Liver (tissue), 9 donors: ENCODE measurements at regions not wholly inside any gene's neighbourhood (a gene's known extent, or its start where the extent isn't known, plus 50 kb on each side); places are given as distances from the start of the nearest gene placed in this dataset. TPM values are rescaled to one million over a fixed set of nuclear protein-coding genes. Genes with fewer than 3 reads are reported as not detected.

ENCODE experiments used
- DNase-seq: peaks from one replicate; pipeline ENCODE4 v3.0.0-alpha.2; 2017; ENCODE audit warnings: low spot score
- H3K27ac ChIP-seq, 2 donors: one replicate each; pipeline ENCODE4 v1.7.0; 2013; ENCODE audit warnings: inconsistent platforms in 2 of 2, low read length in 2 of 2, control low read depth in 1 of 2, low read depth in 1 of 2, mild to moderate bottlenecking in 1 of 2
- H3K27me3 ChIP-seq, 4 donors: one replicate each; pipeline versions ENCODE4 v1.6.1 to v1.7.0; 2013; ENCODE audit warnings: low read length in 3 of 4, inconsistent platforms in 1 of 4, mild to moderate bottlenecking in 1 of 4, moderate library complexity in 1 of 4; ENCODE audit not compliant: control insufficient read depth in 4 of 4, insufficient read depth in 4 of 4
- H3K36me3 ChIP-seq, 4 donors: one replicate each; pipeline versions ENCODE4 v1.6.1 to v1.7.0; 2013; ENCODE audit warnings: low read length in 3 of 4, mild to moderate bottlenecking in 3 of 4, low read depth in 1 of 4, moderate library complexity in 1 of 4; ENCODE audit not compliant: control insufficient read depth in 4 of 4, insufficient read depth in 3 of 4
- H3K4me1 ChIP-seq, 4 donors: one replicate each; pipeline versions ENCODE4 v1.6.1 to v1.7.0; 2013; ENCODE audit warnings: low read length in 3 of 4, mild to moderate bottlenecking in 3 of 4, moderate library complexity in 1 of 4; ENCODE audit not compliant: control insufficient read depth in 4 of 4, insufficient read depth in 4 of 4
- H3K4me3 ChIP-seq, 3 donors: one replicate each; pipeline versions ENCODE4 v1.6.1 to v1.7.0; 2013; ENCODE audit warnings: low read length in 3 of 3, control low read depth in 1 of 3, low read depth in 1 of 3, mild to moderate bottlenecking in 1 of 3
- H3K9ac ChIP-seq, 2 donors: one replicate each; pipeline ENCODE4 v1.7.0; 2013; ENCODE audit warnings: low read length in 2 of 2, mild to moderate bottlenecking in 2 of 2, moderate library complexity in 2 of 2, control low read depth in 1 of 2, low read depth in 1 of 2
- H3K9me3 ChIP-seq, 4 donors: one replicate each; pipeline versions ENCODE4 v1.6.1 to v1.7.0; 2013; ENCODE audit warnings: low read length in 3 of 4; ENCODE audit not compliant: control insufficient read depth in 4 of 4
- ATF3 ChIP-seq: IDR thresholded peaks from 2 replicates; pipeline ENCODE4 v1.6.1; 2016; ENCODE audit warnings: antibody characterized with exemption
- CTCF ChIP-seq: fragments of 150-350 bp; IDR thresholded peaks from 2 replicates; pipeline ENCODE4 v1.5.1; 2017; ENCODE audit warnings: improper control_type of control experiment, low read depth, low read length; ENCODE audit not compliant: missing input control
- EGR1 ChIP-seq, 2 donors: IDR thresholded peaks; 2 replicates each; pipeline ENCODE4 v1.6.1; 2016 to 2018; ENCODE audit warnings: antibody characterized with exemption in 2 of 2, low read depth in 2 of 2
- FOXA2 ChIP-seq: IDR thresholded peaks from 2 replicates; pipeline ENCODE4 v1.6.1; 2016; ENCODE audit warnings: antibody characterized with exemption
- MAX ChIP-seq: IDR thresholded peaks from 2 replicates; pipeline ENCODE4 v1.6.1; 2016; ENCODE audit warnings: antibody characterized with exemption
- NR2F2 ChIP-seq: IDR thresholded peaks from 2 replicates; pipeline ENCODE4 v1.6.1; 2016; ENCODE audit warnings: antibody characterized with exemption
- RAD21 ChIP-seq, 2 donors: IDR thresholded peaks; 2 replicates each; pipeline ENCODE4 v1.6.1; 2016; ENCODE audit warnings: antibody characterized with exemption in 2 of 2, mild to moderate bottlenecking in 2 of 2
- RXRA ChIP-seq, 2 donors: IDR thresholded peaks; 2 replicates each; pipeline ENCODE4 v1.6.1; 2017 to 2018; ENCODE audit warnings: antibody characterized with exemption in 2 of 2, mild to moderate bottlenecking in 1 of 2
- ZBTB33 ChIP-seq: IDR thresholded peaks from 2 replicates; pipeline ENCODE4 v1.6.1; 2016; ENCODE audit warnings: antibody characterized with exemption
- WGBS: extraction: QIAGEN DNeasy Blood & Tissue Kit; methylation state at CpG from one replicate; pipeline ENCODE4 v1.1.7; 2013; 5-methylcytosine and 5-hydroxymethylcytosine counted together
- small RNA-seq: library from RNA; depleted of rRNA; stranded (forward); fragments of <200 nt; gene quantifications from one replicate; pipeline ENCODE3, GENCODE V24; 2014
- donor health status: healthy.
- donor health status: healthy.
- donor health status: healthy.
- donor health status: healthy.
- donor health status: healthy.

GRCh38 chr4:65724973-65725372, 54.7 kb upstream of the EPHA5 start:
- Histone ChIP-seq H3K36me3 (no peaks in the 10 kb centered on the region), H3K9ac (no peak overlapping the region), H3K27ac (no peak overlapping the region), H3K4me1 (no peaks in the 10 kb centered on the region), H3K9me3 (peaks cover 0 to 2% (median 0%) of the 10 kb centered on the region in 4 donors), H3K27me3 (no peaks in the 10 kb centered on the region), H3K4me3 (no peak overlapping the region)
- no peak for TF ChIP-seq ATF3
- TF ChIP-seq ZBTB33, result no peak
- no peak for TF ChIP-seq RXRA (IDR thresholded peaks at IDR 0.05)
- no peak for TF ChIP-seq FOXA2
- TF ChIP-seq CTCF, result no peak
- TF ChIP-seq MAX, result no peak
- no peak for TF ChIP-seq EGR1 (IDR thresholded peaks at IDR 0.05; ENCODE audit: low read depth in 2 of 2)
- TF ChIP-seq RAD21 (IDR thresholded peaks at IDR 0.05), result no peak
- TF ChIP-seq NR2F2, result no peak
- 67% methylated on average over 5 of the region's 5 CpGs for WGBS
- no peak for DNase-seq

Small RNA genes lying in the stretch of these regions (small RNA-seq; reads per million reads assigned to genes)
- gene MIR1269A, result not detected
- gene RNU2-40P, result 0.07 reads per million
- not detected for gene RNU6-699P
